ENCODE measurements at regions not wholly inside any gene's neighbourhood (a gene's known extent, or its start where the extent isn't known, plus 50 kb on each side); places are given as distances from the start of the nearest gene placed in this dataset.

GRCh38 chr16:85419503-85420408 lies 193.4 kb upstream of the GSE1 start:
- TF ChIP-seq CTCF (IDR thresholded peaks at IDR 0.05; ENCODE audit: low read depth, low read length, poor library complexity, severe bottlenecking) (no peak), EZH2phosphoT487 (IDR thresholded peaks at IDR 0.05; ENCODE audit: borderline replicate concordance, low read length) (no peak)
